Activated CD8-positive, alpha-beta memory T cell treated with anti-CD3 and anti-CD28 coated beads for 24 hours (primary cell): ENCODE measurements at regions not wholly inside any gene's neighbourhood (a gene's known extent, or its start where the extent isn't known, plus 50 kb on each side); places are given as distances from the start of the nearest gene placed in this dataset.

Experiments used
- DNase-seq: peaks from one replicate; pipeline ENCODE4 v3.0.0-alpha.2; 2020

DNA sequence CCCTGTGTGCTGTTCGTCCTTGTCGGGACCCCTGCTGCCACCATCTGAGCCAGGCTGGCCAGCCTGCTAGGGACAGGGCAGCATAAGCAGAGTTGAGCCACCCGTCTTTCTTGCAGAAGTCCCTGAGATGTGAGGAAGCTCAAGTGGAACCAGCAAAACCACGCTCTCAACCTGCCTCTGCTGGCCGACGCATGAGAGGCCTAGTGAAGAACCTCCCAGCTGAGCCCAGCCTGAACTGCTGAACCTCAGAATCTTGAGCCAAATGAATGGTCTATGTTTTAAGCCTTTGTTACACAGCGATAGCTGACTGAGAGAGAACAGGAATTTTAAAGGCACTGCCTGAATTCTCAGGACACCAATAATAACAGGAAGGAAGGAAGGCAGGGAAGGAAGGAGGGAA is 98.9 kb upstream of the ADRA2C start:
- DNase-seq: no peak

DNA sequence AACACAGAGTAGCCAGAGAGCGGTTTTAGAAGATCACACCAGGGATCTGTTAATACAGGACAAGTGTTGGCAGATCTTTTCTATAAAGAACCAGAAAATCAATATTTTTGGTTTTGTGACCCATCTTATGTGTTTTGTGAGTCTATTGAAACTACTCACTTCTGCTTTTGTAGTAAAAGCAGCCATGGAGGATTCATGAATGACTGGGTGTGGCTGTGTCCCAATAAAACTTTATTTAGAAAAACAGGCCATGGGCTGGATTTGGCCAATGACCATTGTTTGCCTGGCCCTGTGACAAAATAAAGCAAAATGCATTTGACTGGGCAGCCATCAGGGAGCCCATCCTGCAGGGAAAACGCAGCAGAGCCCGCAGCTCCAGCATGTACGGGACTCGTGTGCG is 99.9 kb upstream of the ADRA2C start:
- DNase-seq: no peak

DNA sequence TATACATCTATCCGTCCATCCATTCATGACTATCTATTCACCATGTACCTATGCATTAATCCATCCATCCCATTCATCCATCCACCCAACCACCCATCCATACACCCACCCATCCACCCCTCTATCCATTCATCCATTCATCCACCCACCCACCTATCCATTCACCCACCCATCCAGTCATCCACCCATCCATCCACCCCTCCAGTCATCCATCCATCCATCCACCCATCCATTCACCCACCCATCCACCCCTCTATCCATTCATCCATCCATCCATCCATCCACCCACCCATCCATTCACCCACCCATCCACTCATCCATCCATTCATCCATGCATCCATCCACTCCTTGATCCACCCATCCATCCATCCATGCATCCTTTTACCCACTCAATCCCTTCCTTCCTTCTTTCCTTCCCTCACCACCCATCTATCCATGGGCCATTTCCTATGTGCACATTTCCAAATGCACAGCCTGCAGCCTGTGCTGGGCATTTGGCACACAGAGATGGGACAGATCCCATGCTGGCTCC is 100.8 kb upstream of the ADRA2C start:
- no peak for DNase-seq

DNA sequence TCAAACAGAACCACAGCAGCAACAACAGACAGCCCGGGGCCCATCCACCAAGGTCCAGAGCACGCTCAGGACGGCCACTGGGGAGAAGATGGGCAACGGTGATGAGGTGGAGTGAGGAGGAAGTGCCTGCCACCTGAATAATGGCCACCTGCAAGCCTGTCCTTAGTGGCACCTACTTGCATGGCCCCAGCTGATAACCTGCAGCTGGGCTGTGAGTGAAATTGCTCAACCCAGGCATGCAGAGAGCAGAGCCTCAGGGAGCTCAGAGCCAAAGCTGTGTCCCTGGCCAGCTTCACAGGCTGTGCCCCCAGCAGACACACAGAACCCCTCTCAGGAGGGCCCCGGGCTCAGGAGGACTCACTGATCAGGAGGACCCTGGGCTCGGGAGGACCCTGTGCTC is 102.4 kb upstream of the ADRA2C start:
- DNase-seq: no peak

DNA sequence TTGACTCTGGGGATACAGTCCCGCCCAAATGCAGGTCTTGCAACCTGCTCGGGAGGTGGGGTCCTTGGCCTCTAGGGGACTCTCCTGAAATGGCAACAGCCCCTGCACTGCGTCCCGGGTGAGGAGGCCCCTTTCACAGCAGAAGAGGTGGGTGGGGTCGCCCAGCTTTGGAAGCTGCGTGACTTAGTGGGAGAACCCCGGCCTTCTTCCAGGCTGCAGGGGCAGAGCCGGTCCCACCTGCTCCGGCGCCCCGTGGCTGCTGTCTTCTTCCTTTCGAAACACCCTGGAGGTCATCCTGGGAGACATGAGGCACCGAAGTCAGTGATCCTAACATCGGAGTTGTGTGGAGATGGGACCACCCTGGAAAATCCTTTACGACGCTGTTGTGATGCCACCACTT is 103.7 kb upstream of the ADRA2C start:
- DNase-seq: no peak

DNA sequence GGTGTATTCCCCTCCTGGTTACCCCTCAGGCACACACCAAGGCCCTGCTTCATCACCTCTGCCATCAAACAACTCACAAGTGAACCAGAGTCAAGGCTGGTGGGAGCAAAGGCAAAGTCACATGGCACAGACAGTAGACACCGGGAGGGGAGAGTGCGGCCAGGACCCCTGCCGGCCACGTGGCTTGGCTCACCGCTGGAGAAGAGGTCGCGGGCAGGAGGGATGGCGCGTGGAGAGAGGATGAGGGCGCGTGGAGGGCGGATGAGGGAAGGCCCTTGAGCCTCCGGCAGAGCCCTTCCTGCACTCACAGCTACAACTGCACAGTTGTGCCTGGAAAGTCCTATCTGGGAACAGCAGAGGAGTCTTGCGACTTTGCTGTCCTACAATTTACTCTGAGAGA is 104.2 kb upstream of the ADRA2C start:
- DNase-seq: no peak

DNA sequence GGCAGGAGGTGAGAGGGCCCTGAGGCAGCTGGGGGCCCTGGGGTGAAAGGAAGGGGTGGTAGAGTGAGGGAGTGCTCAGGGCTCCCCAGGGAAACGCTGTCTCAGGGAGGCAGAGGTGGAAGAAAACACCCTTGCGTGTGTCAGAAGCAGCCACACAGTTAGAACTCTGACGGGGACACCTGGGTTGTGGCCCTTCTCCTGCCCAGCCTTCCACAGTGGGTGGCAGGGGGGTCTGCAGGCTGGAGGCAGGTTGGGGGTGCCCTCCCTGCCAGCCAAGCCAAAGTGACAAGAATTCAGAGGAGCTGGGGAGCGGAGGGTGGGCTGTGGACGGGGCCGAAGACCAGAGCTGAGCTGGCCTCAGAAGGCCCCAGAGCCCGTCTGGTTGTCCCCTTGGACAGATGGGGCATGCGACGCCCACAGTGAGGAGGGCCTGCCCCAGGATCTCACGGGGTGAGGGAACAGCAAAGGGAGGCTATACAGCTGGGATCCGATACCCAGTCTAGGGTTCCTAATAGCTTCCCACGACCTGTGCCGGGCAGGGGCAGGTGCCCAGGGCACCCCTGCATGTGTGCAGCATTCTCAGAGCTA is 105.2 kb upstream of the ADRA2C start:
- DNase-seq: no peak

DNA sequence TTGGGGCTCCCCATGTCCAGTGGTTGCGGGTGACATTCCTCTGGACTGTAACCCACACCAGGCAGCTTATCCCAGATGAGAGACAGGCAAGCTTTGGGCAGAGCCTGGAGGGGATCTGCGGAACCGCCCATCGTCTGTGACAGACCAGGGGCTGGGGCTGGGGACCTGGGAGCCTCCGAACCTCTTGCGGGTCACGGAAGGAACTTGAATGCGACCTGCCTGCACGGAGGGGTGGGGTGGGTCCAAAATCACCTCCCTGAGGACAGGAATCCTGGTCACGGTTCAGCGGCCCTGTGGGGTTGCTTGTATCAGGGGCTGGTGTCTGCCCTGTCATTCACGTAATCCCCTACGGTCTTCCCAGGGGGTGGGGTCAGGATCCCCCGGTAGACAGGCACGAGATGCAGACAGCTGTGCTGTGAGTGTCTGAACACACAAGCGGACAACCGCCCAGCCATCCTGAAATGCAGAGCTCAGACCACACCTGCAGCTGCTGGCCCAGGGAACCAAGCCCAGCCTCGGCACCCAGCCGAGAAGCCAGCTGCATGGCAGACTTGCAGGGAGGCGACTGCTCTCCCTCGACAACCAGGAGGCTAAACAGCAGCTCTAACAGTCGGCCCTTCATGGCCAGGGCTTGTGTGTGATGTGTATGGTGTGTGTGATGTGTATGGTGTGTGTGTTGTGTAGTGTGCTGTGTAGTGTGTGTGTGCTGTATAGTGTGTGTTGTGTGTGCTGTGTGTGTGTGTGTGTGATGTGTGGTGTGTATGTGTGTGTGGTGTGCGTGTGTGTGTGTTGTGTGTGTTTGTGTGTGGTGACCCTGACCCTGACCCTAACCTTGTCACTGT is 105.9 kb upstream of the ADRA2C start:
- DNase-seq: no peak

DNA sequence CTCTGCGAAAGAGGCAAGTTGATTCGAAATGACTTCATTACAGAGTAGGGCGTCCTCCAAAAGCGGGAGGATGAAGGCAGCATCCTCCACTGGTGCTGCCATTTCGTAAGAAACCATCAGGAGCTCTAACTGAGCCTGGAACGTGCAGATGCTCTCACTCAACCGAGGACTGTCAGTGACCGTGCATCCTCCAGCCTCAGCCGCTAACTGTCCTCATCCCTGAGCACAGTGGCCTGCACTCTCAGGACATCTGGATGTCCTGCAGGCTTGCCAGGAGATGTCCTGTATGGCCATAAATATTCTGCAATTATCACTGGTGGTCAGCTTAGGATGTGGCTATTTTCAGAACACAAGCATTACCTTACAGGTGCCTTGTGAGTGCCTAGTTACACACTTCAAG is 107.1 kb upstream of the ADRA2C start:
- DNase-seq: no peak

DNA sequence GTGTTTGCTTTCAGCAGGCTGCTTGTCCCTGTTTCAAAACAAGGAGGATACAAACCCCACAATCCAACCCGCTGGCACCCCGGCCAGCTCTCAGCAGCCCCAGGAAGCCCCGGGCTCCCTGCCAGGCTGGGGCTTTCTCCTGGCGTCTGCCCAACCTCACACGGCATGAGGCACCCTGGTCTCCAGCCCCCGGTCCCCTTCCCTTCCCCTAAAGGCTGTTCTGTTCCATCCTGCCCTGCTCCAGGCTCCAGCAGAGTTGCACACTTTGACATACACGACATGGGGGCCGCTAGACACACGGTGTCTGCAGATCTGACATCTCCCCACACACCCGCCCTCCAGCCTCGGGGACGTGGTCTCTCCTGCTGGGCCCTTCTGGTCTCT is 107.7 kb upstream of the ADRA2C start:
- no peak for DNase-seq

DNA sequence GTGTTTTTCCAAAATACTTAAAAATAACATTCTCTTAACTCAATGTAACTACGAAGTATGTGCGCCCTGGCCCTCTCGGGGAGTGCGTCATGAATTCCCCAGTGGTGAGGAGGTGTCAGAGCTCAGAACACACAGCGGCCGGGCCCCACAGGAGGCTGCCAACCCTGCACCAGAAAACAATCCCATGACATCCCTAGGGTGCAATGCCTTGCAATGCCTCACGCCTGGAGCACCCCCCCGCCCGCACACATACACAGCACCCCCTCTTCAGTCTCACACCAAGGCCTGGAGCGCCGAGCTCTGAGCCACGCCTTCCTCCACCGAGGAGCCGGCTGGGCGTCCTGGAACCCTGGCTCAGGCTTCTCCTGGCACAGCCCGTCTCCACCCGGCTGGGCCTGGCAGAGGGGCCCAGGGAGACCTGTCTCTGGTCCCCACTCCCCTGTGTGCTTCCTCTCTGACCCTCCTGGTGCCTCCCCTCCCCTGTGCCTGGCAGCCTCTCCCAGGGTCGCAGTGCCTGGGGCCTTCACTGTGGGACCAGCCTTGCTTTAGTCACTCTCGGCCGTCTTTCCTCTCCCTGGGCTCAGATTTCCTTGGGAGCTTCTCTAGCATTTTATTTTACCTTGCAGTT is 108.2 kb upstream of the ADRA2C start:
- no peak for DNase-seq

DNA sequence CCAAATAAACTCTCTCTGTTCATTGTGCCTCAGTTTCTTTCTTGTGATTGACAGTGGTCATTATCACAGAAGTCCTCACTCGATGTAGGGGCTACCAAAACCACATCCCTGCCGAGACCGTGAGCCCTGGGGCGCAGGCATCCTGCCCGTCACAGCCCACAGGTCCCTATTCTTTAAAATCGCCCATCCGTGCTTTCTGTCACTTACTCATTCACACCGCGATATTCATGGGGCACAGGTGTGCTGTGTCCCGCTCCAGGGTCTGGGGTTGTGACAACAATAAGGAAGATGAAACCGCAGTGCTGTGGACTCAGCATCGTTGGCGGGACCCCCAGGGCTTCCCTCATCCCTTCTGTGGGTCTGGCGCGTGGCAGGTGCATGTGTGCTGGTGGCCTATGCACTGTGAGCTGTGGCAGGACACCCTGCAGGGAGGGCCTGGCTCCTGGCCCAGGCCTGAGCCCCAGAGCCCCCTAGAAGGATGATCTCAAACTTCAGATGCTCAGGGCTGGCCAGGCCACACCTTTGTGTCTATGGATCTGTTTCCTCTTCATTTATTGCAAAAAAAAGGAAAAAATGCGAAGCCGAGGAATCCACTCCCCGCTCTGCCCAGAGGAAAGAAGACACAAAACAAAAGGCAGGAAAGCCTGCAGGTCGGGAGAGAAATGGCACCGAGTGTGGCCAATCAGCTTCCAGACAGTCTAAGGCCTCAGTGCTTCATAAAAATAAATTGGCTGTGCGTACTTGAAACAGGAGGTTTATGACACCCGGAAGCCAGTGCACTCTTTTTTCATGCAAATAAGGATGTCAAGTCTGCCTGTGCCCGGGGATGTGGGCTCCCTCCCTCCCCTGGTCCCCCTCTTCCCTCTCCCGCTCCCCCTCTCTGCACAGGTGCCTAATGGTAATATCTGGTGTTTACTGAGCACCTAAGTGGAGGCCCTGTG is 109.5 kb upstream of the ADRA2C start:
- no peak for DNase-seq

DNA sequence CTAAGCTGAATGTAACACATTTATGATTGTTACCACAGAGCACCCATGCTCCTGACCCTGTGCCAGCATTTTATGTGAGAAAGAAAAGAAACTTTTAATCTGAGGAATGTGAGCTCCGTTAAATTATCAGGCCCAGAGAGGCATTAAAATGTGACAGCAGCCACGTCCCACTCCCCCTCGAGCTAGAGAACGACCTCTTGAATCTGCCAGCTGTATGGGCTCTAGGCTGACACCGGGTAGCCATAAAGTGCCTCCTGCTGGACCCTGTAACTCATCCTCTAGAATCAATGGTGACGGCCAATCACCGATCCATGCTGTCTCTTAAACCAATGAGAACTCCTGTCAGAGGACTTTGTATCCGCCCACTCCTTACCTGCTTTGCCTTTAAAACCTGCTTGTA is 110.2 kb upstream of the ADRA2C start:
- DNase-seq: no peak

DNA sequence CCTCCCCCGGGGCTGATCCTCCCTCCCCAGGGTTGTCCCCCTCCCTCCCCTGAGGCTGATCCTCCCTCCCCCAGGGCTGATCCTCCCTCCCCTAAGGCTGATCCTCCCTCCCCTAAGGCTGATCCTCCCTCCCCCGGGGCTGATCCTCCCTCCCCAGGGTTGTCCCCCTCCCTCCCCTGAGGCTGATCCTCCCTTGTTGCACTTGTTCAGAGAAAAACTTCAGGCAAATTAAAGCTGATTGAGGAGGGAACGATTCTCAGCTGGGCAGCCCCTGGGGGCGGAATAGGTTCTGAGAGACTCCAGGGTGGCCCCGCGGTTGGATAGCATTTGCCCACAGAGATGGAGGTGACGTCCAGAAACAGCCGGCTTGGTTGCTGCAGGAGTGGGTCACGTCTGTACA is 110.7 kb upstream of the ADRA2C start:
- DNase-seq: no peak

DNA sequence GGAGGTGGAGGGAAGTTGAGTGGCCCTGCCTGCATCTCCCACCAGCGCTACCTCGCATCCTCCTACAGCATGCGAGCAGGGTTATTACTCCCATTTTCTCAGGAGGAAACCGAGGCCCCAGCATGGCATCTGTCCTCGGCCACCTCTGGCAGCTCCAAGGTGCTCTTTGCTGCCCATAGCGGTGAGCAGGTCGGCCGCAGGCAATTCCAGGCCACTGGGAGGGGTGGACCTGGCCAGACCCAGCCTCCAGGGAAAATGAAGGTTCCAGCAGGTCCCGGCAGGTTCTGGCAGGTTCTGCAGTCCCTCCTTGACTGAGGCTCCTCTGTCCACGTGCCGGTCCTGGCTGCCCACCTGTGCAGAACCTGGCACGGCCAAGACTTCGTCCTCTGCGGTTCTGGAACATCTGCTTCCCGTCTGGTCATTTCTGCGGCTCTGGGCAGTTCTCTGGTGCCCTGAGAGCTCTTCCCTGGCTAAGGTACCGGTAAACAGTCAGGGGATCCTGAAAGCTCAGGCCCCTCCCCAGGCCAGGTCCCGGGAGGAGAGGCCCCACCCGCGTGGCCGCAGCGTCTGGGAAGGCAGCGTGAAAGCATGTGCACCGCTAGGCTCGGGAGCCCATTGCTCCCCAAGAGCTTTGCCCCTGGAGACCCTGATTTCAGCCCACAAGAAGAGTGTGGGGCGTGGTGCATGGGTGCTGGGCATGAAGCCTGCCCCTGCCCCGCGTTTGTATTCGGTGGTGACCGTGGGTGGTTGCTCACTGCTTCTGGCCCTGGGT is 112.0 kb upstream of the ADRA2C start:
- no peak for DNase-seq

DNA sequence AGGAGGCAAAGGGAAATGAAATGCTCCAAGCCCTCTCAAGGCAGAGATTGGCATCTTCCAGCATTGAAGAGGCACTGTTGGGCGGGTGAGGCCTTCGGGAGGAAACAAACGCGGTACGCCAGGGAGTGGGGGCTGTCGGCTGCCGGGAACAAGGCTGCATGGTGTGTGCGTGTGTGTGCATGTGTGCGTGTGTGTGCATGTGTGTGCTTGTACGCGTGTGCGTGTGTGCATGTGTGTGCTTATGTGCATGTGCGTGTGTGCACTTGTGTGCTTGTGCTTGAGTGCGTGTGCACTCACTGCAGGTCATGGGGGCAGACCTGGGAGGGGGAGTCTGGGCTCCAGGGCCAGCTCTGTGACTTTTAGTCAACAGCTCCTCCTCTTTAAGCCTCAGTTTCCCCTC is 113.6 kb upstream of the ADRA2C start:
- no peak for DNase-seq

DNA sequence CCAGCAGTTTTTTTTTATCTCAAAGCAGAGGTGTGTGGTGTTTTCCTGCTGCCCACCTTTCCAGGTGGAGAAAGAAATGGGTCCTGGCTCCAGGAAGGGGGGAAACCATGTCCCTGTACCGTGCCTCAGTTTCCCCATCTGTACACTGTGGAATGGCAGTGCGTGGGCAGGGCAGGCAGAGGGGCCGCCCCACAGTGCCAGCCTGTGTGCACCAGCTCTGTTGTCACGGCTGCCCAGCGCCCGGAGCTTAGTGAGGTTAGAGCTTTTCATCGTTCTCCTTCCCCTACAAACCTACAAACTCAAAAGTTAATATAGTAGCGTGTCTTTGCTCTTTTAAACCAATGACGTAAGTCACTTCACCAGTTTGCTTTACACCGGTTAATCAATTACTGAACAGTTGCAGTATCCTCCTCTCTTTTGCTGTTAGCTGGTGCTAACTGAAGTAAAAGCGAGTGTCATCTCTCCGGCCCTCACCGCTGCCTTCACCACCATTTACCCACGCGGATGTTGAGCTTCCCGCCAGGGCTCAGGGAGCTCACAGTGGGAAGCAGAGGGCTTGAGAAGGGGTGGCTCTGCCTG is 114.8 kb upstream of the ADRA2C start:
- DNase-seq: no peak

DNA sequence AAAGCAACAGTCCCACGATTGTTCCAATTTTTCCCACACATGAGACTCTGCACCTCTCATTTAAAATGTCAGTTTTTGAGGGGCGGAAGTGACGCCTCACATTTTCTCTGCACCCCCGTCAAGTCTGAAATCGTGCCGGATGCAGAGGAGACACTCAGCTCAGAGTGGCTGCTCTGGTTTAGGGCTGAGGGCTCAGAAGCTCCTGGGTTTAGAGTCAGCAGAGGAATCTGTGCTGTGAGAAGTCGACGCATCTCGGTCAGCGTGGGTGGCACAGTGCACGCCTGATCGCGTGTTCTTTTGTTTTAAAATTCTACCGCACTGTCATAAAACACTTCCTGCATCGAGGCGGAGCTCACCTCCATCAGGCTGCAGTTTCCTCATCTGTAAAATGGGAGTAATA is 116.7 kb upstream of the ADRA2C start:
- DNase-seq: no peak

DNA sequence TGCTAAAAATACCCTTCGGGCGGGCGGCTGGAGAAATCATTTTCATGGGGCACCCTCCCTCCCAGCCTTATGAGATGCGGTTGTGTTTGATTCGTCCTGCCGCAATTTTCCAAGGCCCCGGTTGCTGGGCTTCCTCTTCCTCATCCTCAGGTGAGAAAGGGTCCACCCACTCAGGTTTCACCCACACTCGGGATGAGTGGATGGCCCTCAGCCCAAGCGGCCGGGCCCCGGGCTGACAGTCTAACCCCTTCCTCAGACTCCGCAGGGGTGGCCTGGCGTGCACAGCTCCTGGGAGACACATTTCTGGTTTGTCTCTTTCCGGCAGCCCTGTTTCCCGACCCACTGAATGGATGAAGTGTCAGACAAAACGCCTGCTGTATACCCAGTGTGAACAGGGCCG is 116.5 kb upstream of the LRPAP1 start:
- DNase-seq: no peak

DNA sequence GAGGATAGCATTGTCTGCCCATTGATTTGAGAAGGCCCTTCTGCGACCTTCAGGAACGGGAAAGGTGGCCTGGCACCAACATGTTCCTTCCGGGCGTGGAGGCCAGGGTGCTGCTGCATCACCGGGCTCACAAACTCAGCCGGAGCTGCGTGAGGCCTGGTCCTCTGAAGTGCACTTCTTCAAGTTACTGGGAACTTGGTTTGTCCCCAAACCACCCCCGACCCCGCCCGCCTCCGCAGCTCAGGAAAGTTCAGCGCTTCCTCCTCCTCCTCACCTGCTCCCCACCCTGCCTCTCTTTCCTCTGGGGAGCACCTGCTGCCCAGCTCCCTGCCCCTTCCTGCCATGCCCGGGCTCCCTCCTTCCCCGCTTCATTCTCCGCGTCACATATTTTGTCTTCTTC is 116.0 kb upstream of the LRPAP1 start:
- no peak for DNase-seq

DNA sequence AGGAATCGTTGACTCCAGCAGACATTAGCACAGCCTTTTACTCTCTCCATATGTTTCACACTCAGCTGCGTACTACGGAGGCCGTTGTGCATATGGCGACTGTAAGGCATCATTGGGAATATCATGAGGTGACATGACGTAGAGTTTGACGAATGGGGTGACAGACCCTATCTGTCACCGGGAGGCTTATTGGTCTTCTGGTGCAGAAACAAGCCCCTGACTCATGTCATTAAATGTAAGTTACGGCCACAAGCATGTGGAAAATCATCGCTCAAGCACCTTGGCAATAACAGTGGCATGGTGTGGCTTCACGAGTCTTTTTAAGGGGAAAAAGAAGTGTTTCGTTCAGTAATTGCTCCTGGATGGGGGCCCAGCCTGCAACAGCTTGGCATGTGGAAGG is 115.2 kb upstream of the LRPAP1 start:
- DNase-seq: no peak
